Calu3 (cell line): ENCODE measurements at regions not wholly inside any gene's neighbourhood (a gene's known extent, or its start where the extent isn't known, plus 50 kb on each side); places are given as distances from the start of the nearest gene placed in this dataset.
A peak's percentile ranks its signal among the peaks of the same experiment; 100 is the strongest.

Experiments
- BruUV-seq: library from RNA; stranded (reverse); fragments of 400-500 nt; replicated peaks from 2 replicates; lab custom pipeline; 2021; lab: Mats Ljungman, UMichigan
- CTCF ChIA-PET: fragments of 300-600 bp; sonication (Branson Sonifier 250); formaldehyde crosslinking; loops from one replicate; lab custom pipeline; 2022; ENCODE audit warnings: antibody characterized with exemption; lab: Charles Lee
- DNase-seq: peaks from one replicate; pipeline ENCODE4 v3.0.0; 2022
- H3K27ac Mint-ChIP-seq: one replicate; pipeline ENCODE4 v1.8.0; 2022; ENCODE audit warnings: mixed read lengths; ENCODE audit not compliant: unreplicated experiment
- H3K27me3 Mint-ChIP-seq: one replicate; pipeline ENCODE4 v1.8.0; 2022; ENCODE audit warnings: mixed read lengths; ENCODE audit not compliant: unreplicated experiment
- H3K36me3 Mint-ChIP-seq: one replicate; pipeline ENCODE4 v1.8.0; 2022; ENCODE audit warnings: mild to moderate bottlenecking, moderate library complexity, mixed read lengths; ENCODE audit not compliant: insufficient read depth, unreplicated experiment
- H3K4me1 Mint-ChIP-seq: one replicate; pipeline ENCODE4 v1.8.0; 2022; ENCODE audit warnings: mild to moderate bottlenecking, low read depth, mixed read lengths; ENCODE audit not compliant: unreplicated experiment
- H3K4me3 Mint-ChIP-seq: one replicate; pipeline ENCODE4 v1.8.0; 2022; ENCODE audit warnings: mild to moderate bottlenecking, low read depth, moderate library complexity, mixed read lengths; ENCODE audit not compliant: unreplicated experiment
- H3K9me3 Mint-ChIP-seq: one replicate; pipeline ENCODE4 v1.8.0; 2022; ENCODE audit warnings: low read depth, mixed read lengths; ENCODE audit not compliant: unreplicated experiment
- intact Hi-C: fragments of 100-400 bp; cut with micrococcal nuclease; formaldehyde crosslinking; loops from one replicate; pipeline ENCODE4 v1.10.0; 2022; ENCODE audit not compliant: unreplicated experiment
- TF ChIP-seq, protein P1 (sequence below): fragments of 200-600 bp; IDR thresholded peaks from one replicate; pipeline ENCODE4 v1.8.0; 2022; ENCODE audit warnings: antibody characterized with exemption; ENCODE audit not compliant: unreplicated experiment

DNA sequence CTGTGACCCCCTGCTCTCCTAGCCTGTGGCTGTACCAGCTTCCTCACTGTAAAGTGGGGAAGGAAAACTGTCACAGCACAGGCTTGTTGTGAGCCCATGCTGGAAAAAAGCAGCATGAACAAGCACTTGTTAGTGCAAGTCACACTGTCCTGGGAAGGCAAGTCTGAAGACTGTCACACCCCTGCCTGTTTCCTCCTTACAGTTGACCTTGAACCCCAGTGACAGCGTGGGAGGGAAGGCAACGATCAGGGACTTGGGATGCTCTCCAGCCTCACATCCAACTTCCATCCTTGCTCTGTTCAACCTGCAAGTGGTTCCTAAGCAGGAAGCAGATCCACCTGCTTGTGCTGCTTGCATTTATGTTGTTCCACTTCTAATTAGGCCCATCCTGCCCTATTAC is 311.3 kb upstream of the KLHL29 start:
- intact Hi-C loops, result no loop called here
- H3K36me3 Mint-ChIP-seq, result no peaks in the 10 kb centered on the region
- no TSS peak for BruUV-seq
- H3K27ac Mint-ChIP-seq, result no peak overlapping the region
- peaks cover 25% of the 10 kb centered on the region for H3K27me3 Mint-ChIP-seq
- TF ChIP-seq, protein P1, sequence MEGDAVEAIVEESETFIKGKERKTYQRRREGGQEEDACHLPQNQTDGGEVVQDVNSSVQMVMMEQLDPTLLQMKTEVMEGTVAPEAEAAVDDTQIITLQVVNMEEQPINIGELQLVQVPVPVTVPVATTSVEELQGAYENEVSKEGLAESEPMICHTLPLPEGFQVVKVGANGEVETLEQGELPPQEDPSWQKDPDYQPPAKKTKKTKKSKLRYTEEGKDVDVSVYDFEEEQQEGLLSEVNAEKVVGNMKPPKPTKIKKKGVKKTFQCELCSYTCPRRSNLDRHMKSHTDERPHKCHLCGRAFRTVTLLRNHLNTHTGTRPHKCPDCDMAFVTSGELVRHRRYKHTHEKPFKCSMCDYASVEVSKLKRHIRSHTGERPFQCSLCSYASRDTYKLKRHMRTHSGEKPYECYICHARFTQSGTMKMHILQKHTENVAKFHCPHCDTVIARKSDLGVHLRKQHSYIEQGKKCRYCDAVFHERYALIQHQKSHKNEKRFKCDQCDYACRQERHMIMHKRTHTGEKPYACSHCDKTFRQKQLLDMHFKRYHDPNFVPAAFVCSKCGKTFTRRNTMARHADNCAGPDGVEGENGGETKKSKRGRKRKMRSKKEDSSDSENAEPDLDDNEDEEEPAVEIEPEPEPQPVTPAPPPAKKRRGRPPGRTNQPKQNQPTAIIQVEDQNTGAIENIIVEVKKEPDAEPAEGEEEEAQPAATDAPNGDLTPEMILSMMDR, result no peak
- no peak overlapping the region for H3K4me3 Mint-ChIP-seq
- H3K9me3 Mint-ChIP-seq, result no peaks in the 10 kb centered on the region
- no peaks in the 10 kb centered on the region for H3K4me1 Mint-ChIP-seq
- CTCF ChIA-PET, result no interaction called here
- DNase-seq, result no peak

DNA sequence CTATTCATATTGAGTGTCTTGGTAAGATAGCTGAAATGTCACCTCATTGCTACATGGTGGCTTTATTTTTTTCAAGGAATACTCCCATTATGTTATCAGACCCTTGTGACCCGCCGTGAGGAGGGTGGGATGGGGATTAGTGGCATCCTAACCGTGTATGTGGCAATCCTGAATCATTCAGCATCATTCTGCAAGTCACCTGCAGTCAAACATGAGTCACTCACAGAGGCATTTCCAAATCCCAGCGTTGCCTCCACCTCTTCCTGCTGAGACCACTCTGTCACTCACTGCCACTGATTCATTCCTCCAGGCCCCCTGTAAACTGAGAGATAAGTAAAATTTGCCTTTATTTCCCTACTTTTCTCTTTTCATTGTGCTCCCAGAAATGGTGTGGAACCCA is 307.4 kb upstream of the KLHL29 start:
- Mint-ChIP-seq H3K4me3 (no peak overlapping the region), H3K27ac (no peak overlapping the region), H3K27me3 (peaks cover 16% of the 10 kb centered on the region), H3K9me3 (peaks cover 3% of the 10 kb centered on the region), H3K4me1 (no peaks in the 10 kb centered on the region), H3K36me3 (no peaks in the 10 kb centered on the region)
- DNase-seq, result peak; percentile 5
- TF ChIP-seq, protein P1, result no peak
- no TSS peak for BruUV-seq
- CTCF ChIA-PET, result no interaction called here
- intact Hi-C loops, result no loop called here

DNA sequence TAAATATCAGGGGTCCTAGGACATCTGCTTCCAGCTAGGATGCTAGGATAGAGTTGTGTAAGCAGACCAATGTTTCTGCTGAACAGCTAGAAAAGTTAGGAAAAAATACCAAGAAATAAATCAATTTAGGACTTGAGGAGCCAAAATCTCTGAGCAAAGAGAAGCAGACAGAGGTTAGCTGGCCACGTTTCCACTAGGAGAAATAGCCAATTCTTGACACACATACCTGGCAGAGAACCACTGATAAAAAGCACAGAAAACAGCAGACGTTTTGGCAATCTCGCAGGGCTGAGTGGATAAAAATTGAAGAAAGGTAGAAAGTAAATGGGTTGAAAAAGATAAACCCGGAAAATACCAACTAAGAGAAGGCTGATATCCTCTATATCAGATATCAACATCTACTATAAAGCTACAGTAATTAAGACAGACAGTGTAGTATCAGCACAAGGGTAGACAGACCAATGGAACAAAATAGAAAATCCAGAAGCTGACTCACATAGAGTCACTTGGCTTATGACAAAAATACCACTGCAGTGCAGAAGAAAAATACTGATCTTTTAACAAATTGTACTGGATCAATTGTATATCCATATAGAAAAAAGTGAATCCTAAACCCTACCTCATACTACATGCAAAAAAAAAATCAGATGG is 306.1 kb upstream of the KLHL29 start:
- no TSS peak for BruUV-seq
- intact Hi-C loops, result no loop called here
- Mint-ChIP-seq H3K9me3 (peaks cover 3% of the 10 kb centered on the region), H3K27me3 (peaks cover 16% of the 10 kb centered on the region), H3K4me3 (no peak overlapping the region), H3K27ac (no peak overlapping the region), H3K36me3 (no peaks in the 10 kb centered on the region), H3K4me1 (no peaks in the 10 kb centered on the region)
- no peak for DNase-seq
- TF ChIP-seq, protein P1, result no peak
- CTCF ChIA-PET, result no interaction called here

DNA sequence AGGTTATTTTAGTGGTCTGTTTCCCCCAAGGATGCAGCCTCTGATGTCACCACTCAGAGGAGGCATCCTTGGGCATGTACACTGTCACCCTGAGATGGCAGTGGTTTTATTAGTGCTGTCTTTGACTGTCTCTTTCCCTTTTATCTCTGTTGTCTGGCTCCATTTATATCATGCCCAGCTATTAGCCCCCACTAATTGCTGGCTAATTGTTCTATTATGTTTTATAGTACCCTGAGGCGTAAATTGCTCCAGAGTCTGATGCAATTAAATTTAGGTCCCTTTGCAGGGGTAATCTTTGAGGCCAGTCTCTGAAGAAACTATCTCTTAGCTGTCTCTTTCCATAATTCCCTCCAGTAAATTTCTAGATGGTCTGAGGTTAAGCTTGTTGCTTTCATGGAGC is 301.0 kb upstream of the KLHL29 start:
- CTCF ChIA-PET, result no interaction called here
- BruUV-seq, result no TSS peak
- Mint-ChIP-seq H3K36me3 (no peaks in the 10 kb centered on the region), H3K27ac (no peak overlapping the region), H3K4me1 (no peaks in the 10 kb centered on the region), H3K27me3 (no peaks in the 10 kb centered on the region), H3K9me3 (peaks cover 6% of the 10 kb centered on the region), H3K4me3 (no peak overlapping the region)
- TF ChIP-seq, protein P1, result no peak
- DNase-seq, result no peak
- intact Hi-C loops, result no loop called here
